GM06990 (cell line): ENCODE measurements at regions not wholly inside any gene's neighbourhood (a gene's known extent, or its start where the extent isn't known, plus 50 kb on each side); places are given as distances from the start of the nearest gene placed in this dataset.
"Not testable (repeated sequence)": the region's sequence is repeated elsewhere in the genome, so short reads cannot be mapped to it uniquely, and the experiment has no call there.

Experiments
- DNase-seq: peaks from one replicate; pipeline ENCODE4 v3.0.0-alpha.2; 2011; ENCODE audit not compliant: insufficient read length; ENCODE audit errors: extremely low read depth
- H3K27me3 ChIP-seq: replicated peaks from 2 replicates; pipeline ENCODE4 v1.6.0; 2011; ENCODE audit warnings: low read length; ENCODE audit not compliant: control insufficient read depth, insufficient read depth
- H3K36me3 ChIP-seq: 2 replicates; pipeline ENCODE4 v1.5.1; 2011; ENCODE audit warnings: low read length; ENCODE audit not compliant: control insufficient read depth, insufficient read depth
- H3K4me3 ChIP-seq: replicated peaks from 2 replicates; pipeline ENCODE4 v1.5.1; 2011; ENCODE audit warnings: low read depth, mild to moderate bottlenecking, control low read depth, low read length
- TF ChIP-seq, protein P1 (sequence below): IDR thresholded peaks from 2 replicates; pipeline ENCODE4 v1.5.1; 2011; ENCODE audit warnings: low read length, control low read depth, mild to moderate bottlenecking, inconsistent platforms; ENCODE audit not compliant: insufficient read depth, poor library complexity, severe bottlenecking

DNA sequence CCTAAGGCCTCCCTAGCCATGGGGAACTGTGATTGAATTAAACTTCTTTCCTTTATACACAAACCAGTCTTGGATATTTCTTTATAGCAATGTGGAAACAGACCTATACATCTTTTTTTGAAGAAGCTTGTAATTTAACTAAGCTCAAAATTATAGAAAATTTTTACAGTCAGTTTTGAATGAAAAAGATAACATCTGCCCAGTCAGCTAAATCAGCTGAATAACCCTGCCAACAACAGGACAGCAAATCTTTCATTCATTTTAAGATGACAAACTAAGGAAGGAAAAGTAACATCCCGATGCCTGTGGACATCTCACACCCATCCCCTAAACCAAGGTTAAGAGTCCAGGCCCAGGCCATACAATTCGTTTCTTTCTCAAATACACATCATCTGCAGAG is 541.3 kb upstream of the SLC39A10 start:
- Histone ChIP-seq H3K27me3 (no peaks in the 10 kb centered on the region), H3K4me3 (no peak overlapping the region), H3K36me3 (no peaks in the 10 kb centered on the region)
- TF ChIP-seq, protein P1, sequence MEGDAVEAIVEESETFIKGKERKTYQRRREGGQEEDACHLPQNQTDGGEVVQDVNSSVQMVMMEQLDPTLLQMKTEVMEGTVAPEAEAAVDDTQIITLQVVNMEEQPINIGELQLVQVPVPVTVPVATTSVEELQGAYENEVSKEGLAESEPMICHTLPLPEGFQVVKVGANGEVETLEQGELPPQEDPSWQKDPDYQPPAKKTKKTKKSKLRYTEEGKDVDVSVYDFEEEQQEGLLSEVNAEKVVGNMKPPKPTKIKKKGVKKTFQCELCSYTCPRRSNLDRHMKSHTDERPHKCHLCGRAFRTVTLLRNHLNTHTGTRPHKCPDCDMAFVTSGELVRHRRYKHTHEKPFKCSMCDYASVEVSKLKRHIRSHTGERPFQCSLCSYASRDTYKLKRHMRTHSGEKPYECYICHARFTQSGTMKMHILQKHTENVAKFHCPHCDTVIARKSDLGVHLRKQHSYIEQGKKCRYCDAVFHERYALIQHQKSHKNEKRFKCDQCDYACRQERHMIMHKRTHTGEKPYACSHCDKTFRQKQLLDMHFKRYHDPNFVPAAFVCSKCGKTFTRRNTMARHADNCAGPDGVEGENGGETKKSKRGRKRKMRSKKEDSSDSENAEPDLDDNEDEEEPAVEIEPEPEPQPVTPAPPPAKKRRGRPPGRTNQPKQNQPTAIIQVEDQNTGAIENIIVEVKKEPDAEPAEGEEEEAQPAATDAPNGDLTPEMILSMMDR: no peak
- no peak for DNase-seq

DNA sequence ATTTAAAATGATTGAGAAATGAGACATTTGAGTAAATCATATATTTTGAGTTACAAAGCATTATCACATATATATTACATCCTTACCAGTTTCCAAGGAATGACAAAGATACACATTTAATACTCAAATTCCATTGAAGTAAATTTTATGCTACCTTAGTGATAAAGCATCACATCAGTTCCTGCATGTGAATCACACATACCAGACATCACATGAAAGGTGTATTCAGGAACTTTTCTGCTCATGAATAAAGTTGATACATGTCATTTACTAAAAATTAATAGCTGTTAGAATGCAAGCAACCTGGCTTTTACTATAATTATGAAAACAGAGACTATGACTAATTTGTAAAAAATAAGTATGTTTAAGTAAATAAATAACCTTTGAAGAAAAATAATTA is 548.8 kb upstream of the SLC39A10 start:
- H3K36me3 ChIP-seq: no peaks in the 10 kb centered on the region
- no peak overlapping the region for H3K4me3 ChIP-seq
- no peak for DNase-seq
- no peaks in the 10 kb centered on the region for H3K27me3 ChIP-seq
- TF ChIP-seq, protein P1: no peak

DNA sequence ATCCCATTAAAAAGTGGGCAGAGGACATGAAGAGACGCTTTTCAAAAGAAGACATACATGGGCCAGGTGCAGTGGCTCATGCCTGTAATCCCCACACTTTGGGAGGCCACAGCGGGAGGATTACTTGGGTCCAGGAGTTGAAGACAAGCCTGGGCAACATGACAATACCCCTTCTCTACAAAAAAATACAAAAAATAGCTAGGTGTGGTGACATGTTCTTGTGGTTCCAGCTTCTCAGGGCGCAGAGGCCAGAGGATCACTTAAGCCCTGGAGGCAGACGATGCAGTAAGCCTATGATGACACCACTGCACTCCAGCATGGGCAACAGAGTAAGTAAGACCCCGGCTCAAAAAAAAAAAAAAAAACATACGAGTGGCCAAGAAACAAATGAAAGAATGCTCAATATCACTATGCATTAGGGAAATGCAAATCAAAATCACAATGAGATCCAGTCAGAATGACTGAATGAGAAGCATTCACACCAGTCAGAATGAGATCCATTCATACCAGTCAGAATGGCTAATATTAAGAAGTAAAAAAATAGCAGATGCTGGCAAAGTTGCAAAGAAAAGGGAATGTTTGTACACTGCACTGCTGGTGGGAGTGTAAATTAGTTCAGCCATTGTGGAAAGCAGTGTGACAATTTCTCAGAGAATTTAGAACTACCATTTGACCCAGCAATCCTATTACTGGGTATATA is 550.2 kb upstream of the SLC39A10 start:
- DNase-seq: no peak
- TF ChIP-seq, protein P1: no peak
- H3K4me3 ChIP-seq: no peak overlapping the region
- no peaks in the 10 kb centered on the region for H3K36me3 ChIP-seq
- no peaks in the 10 kb centered on the region for H3K27me3 ChIP-seq

DNA sequence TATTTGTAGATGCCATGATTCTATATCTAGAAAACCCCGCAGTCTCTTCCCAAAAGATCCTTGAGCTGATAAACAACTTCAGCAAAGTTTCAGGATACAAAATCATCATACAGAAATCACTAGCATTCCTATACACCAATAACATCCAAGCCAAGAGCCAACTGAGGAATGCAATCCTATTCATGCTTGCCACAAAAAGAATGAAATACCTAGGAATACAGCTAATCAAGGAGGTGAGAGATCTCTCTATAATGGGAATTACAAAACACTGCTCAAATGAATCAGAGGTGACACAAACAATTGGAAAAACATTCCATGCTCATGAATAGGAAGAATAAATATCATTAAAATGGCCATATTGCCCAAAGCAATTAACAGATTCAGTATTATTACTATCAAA is 551.4 kb upstream of the SLC39A10 start:
- no peak overlapping the region for H3K4me3 ChIP-seq
- H3K36me3 ChIP-seq: no peaks in the 10 kb centered on the region
- DNase-seq: no peak
- TF ChIP-seq, protein P1: no peak
- no peaks in the 10 kb centered on the region for H3K27me3 ChIP-seq

DNA sequence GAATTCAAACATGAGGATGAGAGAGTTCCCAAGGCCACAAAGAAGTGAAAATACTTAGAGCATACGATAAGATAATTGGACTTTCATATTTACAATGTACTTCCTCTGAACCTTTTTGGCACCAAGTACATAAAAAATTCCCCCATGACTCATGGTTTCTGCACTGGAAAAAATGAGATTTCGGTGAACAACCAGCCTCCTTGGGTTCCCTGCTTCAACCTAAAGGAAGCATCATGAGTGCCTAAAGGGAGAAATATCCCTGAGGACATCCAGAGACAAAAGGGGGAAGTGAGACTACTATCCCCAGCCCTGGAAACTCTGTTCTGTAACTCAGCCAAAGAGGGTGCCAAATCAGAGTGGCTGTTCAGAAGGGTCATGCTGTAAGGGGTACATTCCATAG is 562.7 kb upstream of the SLC39A10 start:
- Histone ChIP-seq H3K4me3 (no peak overlapping the region), H3K27me3 (no peaks in the 10 kb centered on the region), H3K36me3 (no peaks in the 10 kb centered on the region)
- TF ChIP-seq, protein P1: no peak
- DNase-seq: no peak

DNA sequence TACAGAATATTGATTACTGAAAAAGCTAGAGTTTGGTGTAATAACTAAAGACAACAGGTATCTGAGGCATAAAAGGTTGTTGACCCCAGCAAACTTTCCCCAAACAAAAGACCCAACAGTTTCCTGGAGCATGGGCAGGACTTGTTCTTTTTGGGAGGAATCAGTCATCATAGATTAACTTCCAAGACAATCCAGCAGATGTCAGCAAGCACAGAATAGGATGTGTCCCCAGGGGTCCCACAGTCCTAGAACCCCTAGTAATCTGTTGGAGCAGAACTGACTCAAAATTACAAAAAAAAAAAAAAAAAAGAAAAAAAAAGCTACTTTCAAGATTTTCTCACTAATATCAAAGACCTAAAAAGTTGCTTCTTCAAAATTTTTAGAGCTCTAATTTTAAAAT is 564.7 kb upstream of the SLC39A10 start:
- H3K4me3 ChIP-seq: no peak overlapping the region
- TF ChIP-seq, protein P1: no peak
- H3K36me3 ChIP-seq: no peaks in the 10 kb centered on the region
- no peak for DNase-seq
- no peaks in the 10 kb centered on the region for H3K27me3 ChIP-seq

DNA sequence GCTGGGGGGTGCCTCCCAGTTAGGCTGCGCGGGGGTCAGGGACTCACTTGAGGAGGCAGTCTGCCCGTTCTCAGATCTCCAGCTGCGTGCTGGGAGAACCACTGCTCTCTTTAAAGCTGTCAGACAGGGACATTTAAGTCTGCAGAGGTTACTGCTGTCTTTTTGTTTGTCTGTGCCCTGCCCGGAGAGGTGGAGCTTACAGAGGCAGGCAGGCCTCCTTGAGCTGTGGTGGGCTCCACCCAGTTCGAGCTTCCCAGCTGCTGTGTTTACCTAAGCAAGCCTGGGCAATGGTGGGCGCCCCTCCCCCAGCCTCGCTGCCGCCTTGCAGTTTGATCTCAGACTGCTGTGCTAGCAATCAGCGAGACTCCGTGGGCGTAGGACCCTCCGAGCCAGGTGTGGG is 584.2 kb upstream of the SLC39A10 start:
- H3K36me3 ChIP-seq, H3K27me3 ChIP-seq, H3K4me3 ChIP-seq, DNase-seq: not testable (repeated sequence)
